ENCODE measurements at regions not wholly inside any gene's neighbourhood (a gene's known extent, or its start where the extent isn't known, plus 50 kb on each side); places are given as distances from the start of the nearest gene placed in this dataset.
A peak's percentile ranks its signal among the peaks of the same experiment; 100 is the strongest.

DNA sequence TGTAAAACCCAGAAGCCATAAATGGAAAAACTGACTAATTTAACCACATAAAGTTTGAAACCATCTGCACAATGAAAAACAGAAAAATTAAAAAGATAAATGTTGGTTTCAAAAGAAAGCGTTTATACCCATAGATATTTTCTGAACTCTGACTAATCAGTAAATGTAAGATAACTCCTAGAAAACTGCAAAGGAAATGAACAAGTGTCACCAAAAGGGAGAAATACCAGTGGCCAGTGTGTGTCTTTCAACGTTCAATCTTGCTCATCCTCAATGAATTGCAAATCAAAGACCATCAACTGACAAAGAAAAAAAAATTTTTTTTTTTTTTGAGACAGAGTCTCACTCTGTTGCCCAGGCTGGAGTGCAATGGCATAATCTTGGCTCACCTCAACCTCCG is 180.1 kb downstream of the SYK start:
- TF ChIP-seq, protein P1, sequence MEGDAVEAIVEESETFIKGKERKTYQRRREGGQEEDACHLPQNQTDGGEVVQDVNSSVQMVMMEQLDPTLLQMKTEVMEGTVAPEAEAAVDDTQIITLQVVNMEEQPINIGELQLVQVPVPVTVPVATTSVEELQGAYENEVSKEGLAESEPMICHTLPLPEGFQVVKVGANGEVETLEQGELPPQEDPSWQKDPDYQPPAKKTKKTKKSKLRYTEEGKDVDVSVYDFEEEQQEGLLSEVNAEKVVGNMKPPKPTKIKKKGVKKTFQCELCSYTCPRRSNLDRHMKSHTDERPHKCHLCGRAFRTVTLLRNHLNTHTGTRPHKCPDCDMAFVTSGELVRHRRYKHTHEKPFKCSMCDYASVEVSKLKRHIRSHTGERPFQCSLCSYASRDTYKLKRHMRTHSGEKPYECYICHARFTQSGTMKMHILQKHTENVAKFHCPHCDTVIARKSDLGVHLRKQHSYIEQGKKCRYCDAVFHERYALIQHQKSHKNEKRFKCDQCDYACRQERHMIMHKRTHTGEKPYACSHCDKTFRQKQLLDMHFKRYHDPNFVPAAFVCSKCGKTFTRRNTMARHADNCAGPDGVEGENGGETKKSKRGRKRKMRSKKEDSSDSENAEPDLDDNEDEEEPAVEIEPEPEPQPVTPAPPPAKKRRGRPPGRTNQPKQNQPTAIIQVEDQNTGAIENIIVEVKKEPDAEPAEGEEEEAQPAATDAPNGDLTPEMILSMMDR (conservative IDR thresholded peaks at IDR 0.05) = no peak
- no peak overlapping the region for H3K27ac ChIP-seq

DNA sequence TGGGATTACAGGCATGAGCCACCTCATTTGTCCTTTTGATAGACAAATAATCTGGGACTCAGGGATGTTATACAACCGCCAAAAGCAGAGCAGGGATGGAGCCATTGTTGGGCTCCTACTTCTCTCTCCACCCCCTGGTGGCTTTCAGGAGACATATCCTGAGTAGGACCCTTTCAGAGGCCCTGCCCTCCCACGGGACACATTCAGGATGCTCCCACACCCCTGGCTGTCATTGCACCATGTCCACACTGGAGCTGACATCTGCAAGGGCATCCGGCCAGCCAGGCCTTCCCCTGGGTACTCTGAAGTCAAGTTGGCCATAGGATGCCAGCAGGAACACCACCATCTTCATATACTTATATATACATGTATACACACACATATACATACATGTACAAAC is 181.8 kb downstream of the SYK start:
- H3K27ac ChIP-seq = no peak overlapping the region
- TF ChIP-seq, protein P1 (conservative IDR thresholded peaks at IDR 0.05) = no peak

DNA sequence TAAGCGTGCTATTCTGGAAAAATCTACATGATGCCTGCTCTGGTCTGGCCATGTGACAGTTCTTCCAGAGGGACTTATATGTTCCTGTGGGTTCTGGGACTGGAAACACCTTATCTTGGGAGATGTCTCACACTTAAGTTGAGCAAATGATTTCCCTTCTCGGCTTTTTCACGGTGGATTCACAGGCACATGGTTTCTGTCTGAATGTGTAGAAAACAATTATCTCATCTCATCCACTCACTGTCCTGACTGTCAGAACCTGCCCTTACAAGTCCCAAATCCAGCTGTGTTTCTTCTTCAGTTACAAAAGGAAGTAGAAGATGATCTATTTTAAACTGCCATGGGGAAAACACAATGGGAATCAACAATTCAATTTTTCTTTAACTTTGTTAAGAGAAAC is 184.0 kb downstream of the SYK start:
- no peak overlapping the region for H3K27ac ChIP-seq
- TF ChIP-seq, protein P1 (conservative IDR thresholded peaks at IDR 0.05) = no peak

DNA sequence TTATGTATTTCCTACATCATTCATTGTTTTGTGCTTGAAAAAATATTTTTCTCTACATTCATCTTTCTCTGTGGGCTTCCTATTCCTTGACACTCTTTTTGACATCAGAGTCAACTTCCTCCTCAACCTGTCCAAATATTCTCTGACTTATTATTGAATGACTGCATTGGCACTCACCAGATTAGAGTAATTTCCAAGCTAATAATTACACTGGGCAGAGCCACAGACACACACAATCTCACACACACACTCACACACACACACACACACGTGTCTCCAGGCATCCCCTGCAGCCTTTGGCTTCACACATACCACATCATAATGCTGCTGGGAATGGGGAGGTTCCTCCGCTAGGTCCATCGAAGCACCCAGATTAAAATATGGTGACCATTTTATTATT is 184.5 kb downstream of the SYK start:
- H3K27ac ChIP-seq = peak overlapping the region; percentile 69; the same call in 1 of the 2 replicates
- TF ChIP-seq, protein P1 (conservative IDR thresholded peaks at IDR 0.05) = no peak

DNA sequence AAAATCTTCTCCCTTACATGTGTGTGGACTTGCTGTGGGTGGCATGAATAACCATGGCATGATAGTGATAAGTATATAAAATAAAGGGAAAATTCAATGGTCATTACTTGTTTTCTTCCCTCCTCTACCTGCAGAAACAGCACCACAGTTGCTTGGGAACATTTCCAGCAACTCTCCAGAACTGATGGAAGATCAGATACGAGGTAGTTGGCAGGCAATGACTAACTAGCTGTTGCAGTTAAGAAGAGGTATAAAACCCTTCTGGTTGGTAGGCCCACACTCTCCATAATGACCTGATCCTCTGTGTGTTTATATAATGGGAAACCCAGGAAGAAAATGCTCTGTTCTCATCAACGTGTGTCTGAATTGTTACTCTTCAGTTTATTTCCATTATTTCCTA is 185.9 kb downstream of the SYK start:
- TF ChIP-seq, protein P1 (conservative IDR thresholded peaks at IDR 0.05) = no peak
- H3K27ac ChIP-seq = peak overlapping the region; percentile 69

DNA sequence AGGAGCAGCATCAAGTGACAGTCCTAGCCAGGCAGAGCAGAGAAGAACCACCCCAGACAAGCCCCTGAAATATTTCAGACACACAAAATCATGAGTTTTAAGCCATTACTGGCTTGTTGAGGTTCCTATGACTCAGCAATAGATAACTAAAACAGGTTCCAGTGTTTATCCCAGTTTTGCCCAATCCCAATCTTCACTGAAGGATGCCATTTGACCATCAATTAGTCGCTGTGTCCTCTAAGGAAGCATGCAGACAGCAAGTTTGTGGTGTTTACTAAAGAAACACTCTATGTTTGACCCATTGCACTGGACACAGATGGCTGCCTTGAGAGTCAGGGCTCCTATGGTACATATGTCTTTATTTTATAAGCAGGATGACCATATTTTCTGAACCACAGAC is 186.7 kb downstream of the SYK start:
- TF ChIP-seq, protein P1 (conservative IDR thresholded peaks at IDR 0.05) = no peak
- H3K27ac ChIP-seq = peak overlapping the region; percentile 69

DNA sequence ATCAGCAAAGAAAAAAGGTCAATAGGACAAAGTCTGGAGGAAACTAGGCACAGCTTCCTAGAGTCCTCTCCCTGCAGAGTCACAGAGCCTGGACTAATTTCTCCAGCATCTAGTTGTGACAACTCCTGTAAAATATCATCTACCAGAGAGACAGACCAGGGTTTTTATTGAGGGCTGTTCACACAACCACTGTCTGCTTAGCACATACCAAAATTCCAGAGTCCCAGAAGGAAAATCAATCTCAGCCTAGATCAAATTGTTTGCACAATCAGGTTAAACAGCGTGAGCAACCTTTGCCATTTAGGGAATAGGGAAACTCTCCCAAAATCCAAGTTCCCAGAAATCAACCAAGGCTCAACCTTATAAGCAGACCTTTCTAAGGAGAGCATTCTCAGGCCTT is 190.3 kb downstream of the SYK start:
- H3K27ac ChIP-seq = no peak overlapping the region
- TF ChIP-seq, protein P1 (conservative IDR thresholded peaks at IDR 0.05) = no peak

DNA sequence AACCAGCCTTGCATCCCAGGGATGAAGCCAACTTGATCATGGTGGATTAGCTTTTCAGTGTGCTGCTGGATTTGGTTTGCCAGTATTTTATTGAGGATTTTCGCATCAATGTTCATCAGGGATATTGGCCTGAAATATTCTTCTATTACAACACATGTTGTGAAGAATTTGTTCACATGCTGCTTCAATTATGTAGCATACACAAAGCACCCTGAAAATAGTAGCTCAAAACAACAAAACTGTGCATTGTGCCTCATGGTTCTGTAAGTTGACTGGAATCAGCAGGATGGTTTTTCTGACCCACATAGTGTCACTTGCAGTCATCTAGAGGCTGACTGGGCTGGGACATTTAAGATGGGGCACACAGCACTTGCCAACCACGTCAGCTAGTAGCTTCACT is 193.9 kb downstream of the SYK start:
- TF ChIP-seq, protein P1 (conservative IDR thresholded peaks at IDR 0.05) = no peak
- no peak overlapping the region for H3K27ac ChIP-seq
